GM19467 (cell line): ENCODE measurements at regions not wholly inside any gene's neighbourhood (a gene's known extent, or its start where the extent isn't known, plus 50 kb on each side); places are given as distances from the start of the nearest gene placed in this dataset.
"Not testable (repeated sequence)": the region's sequence is repeated elsewhere in the genome, so short reads cannot be mapped to it uniquely, and the experiment has no call there.

ENCODE experiments used
- ATAC-seq: cut with Tn5 transposase; IDR thresholded peaks from one replicate; pipeline ENCODE4 v1.9.1; 2021; ENCODE audit warnings: mild to moderate bottlenecking, moderate library complexity; ENCODE audit not compliant: unreplicated experiment

DNA sequence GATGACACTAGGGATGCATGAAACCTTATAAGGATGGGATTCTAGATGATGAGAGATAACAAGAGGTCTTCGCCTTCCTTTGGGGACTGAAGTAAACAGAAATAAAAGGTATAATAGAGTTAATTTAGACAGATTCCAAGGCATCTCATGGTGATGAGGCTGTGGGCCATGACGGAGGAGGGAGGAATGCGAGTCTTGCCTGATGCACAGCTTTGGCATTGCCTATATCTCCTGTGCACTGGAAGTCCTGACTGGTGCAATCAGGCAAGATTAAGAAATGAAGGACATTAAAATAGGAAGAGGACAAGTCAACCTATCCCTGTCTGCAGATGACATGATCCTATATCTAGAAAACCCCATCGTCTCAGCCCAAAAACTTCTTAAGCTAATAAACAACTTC is 526.4 kb upstream of the LMO3 start:
- ATAC-seq: no peak

DNA sequence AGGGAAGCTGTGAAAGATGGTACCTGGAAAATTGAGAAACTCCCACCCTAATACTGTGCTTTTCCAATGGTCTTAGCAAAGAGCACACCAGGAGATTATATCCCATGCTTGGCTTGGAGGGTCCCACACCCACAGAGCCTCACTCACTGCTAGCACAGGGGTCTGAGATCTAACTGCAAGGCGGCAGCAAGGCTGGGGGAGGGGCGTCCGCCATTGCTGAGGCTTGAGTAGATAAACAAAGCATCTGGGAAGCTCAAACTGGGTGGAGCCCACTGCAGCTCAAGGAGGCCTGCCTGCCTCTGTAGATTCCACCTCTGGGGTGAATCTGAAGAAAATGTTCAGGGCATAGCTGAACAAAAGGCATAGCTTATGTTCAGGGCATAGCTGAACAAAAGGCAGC is 510.6 kb upstream of the LMO3 start:
- ATAC-seq: not testable (repeated sequence)

DNA sequence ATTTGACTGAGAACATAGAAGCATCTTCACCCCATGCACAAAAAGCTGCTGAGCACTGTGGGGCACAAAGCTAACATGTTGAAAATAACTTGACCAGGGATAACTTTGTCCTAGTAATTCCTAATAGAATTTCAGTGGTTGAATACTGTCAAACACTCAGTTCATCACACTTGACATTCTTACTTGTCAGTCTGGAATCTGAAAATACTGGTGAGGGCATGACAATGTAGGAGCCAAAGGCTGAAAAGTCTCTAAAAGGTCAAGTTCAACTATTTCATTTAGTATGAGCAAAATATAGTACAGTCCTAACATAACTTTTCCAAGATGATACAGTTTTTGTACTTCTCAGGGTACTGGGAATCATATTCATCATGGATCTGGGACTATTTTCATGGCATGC is 504.4 kb upstream of the LMO3 start:
- ATAC-seq: no peak

DNA sequence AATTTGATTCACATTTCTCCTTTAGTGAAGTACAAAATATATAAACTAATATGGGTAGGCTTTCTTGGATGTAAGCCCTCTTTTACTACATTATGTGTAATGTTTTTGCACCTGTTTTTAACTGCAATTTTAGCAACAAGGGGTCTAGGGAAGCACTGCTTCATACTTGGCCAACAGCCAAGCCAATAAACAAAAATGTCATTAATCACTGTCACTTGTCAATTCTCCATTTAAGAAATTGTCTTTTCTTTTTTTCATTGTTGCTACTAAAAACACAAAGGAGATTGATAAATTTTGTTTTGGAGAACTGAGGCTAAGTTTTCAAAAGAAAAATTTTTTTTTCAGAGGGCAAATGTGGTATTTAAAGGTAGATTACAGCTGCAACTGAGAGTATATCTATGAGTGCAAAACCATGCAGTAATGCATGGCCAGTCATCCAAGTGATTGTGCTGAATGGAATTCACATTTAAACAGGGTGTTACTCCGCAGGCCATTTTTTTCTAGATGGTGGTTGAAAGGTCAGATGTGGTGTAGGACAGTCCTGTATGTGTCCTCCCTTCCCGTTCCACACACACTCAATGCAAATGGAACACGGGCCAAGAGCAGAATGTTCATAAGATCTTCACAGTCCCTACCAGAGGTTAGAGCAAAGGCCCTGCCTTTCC is 503.0 kb upstream of the LMO3 start:
- ATAC-seq: no peak

DNA sequence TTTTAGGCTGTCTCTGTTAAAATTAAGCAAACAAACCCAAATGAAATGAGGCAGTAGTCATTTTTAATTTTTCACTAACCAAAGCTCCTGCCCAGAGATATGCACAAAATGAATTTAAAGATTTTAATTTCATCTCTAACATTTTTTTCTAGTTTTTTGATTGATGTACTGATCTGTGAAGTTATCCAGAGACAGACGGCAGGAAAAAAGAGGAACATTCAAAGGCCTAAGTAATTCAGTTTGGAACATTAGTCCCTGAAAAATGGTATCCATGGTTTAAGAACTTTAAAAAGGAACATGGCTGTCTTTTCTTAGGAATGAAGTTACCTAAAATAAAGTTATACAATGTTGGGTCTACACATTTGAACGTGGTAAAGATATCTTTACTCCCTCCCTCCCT is 498.8 kb upstream of the LMO3 start:
- ATAC-seq: no peak

DNA sequence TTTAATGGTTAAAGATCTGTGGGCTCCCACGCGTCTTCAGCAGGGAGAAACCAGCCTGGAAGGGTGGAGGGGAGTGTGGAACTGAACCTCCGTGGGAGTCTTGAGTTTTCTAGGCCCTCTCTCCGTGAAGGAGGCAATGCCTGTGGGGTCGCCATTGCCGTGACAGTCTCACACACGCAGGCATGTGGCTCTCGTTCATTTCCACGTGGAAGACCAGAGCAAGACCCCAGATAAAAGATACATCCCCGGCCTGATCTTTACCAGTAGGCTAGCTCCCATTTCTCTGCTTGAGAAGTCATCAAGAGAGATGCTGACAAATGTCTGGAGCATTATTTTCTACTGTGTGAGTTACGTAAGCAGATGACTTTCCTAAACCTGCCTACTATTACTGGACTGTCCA is 491.7 kb upstream of the LMO3 start:
- ATAC-seq: no peak

DNA sequence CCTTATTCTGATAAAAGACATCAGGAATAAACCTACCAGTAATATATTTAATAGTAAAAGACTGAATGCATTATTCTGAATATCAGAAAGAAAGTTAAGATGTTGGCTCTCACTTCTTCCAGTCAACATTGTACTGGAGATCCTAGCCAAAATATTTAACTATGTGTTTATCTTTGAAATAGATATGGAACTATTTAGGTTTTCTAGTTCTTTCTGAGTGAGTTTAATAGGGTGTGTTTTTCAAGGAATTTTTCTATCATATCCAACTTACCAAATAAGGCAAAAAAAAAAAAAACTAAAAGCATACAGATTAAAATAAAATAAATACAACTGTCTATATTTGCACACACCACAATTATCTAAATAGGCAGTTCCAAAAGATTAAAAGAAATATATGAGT is 478.9 kb upstream of the LMO3 start:
- ATAC-seq: no peak

DNA sequence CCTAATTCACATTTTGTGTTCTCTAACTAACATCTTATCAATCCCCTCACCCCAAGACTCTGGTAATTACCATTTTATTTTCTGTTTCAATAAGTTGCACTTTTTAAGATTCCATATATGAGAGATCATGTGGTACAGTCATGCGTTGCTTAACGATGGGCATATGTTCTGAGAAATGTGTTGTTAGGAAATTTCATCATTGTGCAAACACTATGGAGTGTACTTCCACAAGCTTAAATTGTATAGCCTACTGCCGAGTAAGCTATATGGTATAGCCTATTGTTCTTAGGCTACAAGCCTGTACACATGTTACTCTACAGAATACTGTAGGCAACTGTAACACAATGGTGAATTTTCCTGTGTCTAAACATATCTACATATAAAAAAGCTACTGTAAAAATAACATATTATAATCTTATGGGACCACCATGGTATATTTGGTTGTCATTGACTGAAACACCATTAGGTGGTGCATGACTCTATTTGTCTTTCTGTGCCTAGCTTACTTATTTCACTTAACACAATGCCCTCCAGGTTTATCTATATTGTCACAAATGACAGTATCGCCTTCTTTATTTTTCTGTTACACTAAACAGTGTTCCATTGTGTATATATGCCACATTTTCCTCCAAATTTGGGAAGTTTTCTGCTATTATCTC is 473.4 kb upstream of the LMO3 start:
- no peak for ATAC-seq

DNA sequence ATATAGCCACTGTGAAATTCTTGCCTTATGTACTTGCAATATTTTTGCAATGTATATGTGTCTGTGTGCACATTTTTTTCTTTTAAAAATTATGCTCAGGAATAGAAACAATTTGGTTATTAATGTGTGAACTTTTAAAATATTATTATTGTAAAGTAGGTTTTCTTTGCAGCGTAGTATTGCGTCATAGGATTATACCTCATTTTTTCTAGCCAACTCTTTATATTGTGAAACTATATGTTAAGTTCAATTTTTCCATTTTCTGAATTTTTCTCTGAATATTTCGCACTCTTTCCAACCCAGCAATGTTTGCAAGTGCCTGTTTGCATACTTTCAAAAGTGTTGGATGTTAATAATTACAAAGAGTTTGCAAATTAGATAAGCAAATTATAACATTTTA is 471.6 kb upstream of the LMO3 start:
- no peak for ATAC-seq

DNA sequence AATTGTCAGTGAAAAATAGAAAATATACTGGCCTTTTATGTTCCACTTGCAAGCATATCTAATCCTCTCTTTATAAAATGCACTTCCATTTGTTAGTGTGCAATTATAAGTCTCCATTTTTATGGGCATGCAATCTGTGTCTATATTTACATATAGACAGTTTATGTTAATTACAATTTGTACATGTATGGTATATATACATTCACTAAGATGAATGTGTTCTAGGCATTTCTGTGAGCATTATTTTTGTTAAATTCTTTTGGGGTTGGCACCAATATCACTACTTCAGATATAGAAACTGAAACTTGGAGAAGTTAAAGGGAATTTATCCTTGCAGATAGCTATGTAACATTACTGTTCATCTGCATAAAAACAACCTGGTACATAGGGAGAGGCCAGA is 470.8 kb upstream of the LMO3 start:
- ATAC-seq: no peak

DNA sequence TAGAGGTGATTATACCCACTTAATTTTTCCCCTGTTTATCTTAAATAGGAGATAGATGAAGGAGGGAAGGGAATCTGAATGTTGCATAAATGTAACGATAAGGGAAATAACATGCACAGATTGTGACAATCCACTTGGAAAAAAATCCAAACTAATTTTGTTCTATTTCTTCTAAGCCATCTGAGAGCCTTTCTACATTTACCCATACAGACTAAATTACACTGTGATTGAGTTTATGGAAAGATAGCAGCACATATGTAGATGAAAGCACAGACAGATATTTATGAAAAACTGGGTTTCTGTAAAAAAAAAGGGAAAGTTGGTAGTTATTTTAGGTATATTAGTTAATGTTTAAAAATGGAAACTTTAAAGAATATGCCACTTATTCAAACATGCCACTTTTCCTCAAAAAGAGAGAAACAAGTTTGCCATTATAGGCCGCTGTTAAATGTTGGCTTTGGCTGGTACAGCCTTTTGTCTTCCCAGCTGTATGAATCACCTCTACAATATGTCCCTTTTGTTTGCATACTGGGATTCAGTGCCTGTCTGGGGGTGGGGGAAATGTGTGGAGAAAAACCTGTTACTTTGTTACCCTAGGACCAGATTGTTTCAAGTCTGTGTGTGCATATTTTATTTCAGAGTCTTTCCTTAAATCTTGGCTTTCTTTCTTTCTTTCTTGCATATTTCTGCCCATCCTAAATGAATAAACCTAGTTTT is 470.2 kb upstream of the LMO3 start:
- ATAC-seq: no peak

DNA sequence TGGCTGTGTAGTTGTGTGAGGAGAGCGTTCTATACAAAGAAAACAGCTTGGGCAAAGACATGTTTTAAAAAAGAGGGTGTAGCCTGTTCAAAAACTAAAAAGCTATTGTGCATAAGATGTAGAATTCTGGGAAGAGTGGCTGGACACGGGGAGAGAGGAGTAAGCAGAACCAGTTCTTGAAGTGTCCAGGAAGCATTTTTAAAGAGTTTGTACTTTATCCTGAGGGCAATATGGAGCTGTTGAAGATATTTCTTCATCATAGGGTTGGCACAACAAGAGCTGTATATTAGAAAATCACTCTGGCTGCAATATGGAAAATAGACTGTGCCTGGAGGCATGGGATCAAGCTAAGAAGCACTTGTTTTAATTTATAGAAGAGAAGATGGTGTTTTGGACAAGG is 458.9 kb upstream of the LMO3 start:
- no peak for ATAC-seq

DNA sequence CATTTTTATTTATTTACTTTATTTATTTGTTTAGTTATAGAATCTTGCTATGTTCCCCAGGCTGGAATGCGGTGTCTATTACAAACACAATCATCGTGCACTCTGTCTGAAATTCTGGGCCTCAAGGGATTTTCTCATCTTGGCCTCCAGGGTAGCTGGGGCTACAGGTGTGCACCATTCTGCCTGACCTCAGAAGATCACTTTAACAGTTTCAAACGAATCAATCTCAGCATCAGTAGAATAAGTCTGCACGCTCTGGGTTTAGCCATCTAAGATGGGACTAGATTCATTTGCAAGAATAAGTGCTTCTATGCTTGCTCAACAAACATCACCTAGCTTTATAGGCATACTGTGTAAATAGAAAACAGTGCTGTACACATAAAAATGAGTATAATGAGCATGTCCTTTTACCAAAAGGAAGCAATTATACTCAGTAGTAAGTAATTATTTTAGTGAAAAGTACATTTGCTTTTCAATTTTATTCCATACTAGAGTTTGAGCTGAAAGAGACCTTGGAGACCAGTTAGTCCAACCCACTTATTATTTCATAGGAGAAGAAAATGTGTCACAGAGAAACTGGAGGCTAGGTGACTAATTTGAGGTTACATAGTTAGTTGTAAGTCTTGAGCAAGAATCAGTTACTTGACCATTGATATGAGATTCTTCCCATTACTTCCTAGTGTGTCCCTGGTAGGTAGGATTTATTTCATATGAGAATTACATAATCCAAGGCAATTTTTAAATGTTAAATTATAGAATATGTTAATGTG is 456.5 kb upstream of the LMO3 start:
- ATAC-seq: no peak

DNA sequence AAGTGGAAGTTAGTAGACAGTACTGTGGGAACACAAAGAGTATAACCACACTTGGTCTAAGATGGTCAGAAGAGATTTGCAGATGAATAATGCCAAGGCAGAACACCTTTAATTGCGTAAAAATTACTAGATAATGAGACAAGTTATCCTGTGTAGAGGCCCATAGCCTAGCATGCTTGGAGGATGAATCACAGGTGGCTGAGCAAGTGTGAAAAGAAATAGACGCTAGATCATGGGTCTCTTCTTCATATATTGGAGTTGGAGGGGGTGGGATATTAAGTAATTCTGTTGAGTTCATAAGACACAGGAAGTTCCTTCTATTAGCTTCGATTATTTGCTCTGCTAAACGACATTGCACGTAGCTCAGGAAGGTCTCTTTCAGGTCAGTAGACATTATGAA is 454.3 kb upstream of the LMO3 start:
- ATAC-seq: no peak

DNA sequence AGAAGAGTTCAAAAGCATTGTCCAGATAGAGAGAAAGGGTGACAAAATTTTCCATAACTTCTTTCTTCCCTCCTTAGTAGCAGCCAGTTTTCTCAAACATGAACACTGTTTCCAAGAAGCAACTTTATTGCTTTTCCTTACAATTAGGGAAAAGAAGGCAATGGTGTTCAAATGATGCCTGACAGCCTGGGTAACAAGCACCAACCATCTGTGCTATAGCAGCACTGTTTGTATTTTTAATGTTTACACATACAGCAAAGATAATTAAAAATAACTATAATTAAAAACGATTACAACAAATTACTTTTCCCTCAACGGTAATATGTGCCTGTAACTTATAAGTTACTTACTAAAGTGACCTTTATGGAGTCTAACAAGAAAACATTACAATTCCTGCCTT is 450.6 kb upstream of the LMO3 start:
- no peak for ATAC-seq

DNA sequence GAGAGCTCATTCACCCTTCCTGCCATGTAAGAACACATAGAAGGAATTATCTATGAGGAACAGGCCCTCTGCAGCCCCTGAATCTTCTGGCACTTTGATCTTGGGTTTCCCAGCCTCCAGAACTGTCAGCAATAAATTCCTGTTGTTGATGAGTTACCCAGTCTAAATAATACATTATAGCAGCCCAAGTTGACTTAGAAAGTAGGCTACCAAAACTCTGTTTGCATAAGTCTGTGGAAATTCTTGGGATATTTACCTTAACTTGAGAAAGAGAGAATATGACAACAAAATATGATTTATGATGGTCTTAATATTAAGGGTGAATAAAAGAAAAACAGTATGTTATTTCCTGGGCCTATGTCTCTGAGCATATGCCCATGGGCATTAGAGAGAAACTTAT is 433.0 kb upstream of the LMO3 start:
- no peak for ATAC-seq

DNA sequence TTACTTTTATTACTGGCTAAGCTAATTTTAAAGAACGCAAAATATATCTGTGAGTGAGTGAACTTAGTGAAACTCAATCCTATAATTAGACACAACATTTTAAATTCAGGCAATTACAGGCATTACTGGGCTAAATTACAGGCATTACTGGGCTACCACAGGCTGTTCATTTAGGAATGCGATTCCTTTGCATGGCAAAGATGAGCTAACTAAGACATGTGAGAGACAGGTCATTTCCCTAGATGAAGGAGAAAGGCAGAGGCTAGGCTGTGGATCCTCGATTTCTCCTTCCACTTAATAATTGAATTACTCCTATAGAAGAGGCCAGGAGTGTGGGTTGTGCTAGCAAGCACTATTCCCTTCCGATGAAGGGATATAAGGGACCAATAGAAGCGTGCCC is 429.4 kb upstream of the LMO3 start:
- ATAC-seq: no peak

DNA sequence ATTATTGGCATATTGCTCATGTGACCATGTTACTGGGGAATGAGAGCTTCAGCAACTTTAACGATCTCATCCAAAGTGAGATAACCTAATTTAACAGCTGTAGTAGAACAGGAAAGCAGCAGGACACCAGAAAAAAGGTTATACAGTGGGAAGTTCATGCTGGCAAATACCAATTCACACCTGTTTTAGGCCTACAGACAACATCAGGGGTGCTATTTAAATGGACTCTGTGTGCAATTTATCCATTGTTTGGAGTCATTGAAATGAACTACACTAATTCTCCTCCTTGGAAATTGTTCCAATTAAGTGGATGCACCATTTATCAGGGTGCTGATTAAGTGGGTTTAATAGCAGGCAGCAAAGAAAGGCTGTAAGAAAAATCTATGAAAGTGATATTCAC is 424.4 kb upstream of the LMO3 start:
- no peak for ATAC-seq

DNA sequence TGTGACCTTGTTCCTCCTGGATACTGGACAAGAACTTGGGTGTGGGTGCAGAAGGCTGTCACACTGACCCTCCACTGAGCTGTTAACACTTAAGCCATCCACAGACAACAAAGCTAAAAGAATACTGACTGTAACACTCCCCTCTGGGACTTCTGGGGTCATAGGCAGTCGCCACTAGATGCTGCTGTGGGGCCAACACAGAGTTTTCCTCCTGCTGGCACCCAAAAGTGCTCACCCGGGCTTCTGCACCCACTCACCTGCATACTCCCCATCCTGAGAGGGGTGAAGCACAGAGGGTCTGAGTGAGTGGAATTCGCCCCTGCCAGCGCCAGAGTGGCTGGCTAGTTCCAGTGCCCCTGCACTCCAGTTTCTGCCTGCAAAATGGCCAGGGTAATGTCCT is 422.4 kb upstream of the LMO3 start:
- no peak for ATAC-seq

DNA sequence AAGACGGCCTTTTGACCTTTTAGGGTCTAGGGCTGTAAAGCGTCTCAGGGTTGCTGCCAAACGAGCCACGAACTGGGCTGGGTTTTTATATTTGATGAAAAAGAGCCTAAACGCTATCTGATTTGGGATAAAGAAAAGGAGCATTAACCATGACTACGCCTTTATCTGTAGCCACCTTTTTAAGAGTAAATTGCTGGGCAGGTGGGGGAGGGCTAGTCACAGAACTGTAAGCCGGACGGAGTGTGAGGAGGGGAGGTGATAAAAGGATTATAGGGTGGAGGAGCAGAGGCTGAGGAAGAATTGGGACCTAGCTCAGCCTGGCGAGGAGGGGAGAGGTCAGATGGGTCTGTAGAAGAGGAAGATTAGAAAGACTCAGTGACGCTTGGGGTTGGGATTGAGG is 419.5 kb upstream of the LMO3 start:
- not testable (repeated sequence) for ATAC-seq

DNA sequence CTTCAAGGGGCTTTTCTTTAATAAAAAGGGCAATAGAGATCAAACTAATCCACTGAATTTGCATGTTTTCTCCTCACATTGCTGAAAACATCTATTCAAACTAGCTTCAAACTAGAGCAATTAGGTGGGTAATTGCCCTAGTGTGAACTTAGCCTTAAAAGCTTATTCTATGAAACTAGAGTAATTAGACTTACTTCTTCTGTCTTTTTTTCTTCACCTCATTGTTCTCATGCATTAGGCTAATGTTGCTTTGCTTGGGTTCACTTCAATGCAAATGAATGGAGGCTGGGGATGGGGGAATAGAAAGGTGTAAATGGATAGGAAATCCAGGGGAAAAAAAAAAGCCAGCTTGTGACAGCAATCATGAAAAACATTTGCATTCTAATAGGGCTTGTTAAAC is 414.8 kb upstream of the LMO3 start:
- no peak for ATAC-seq

DNA sequence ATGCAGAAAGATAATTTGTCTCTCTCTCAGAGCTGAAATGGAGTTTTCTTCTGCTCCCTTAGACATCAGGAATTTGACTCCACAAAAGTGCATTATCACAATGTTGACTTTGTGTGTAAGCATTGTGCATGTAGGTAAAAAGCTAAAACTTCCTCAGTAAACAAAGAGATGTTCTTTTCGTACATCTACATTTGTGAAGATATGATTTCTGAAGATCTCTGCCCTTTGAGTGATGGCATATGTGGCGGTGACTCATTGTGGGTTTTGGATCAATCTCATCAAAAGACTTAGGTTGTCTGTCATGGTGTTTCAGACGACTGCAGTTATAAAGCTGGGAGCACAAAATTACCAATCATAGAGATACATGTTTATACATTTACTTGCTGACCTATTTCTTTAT is 411.4 kb upstream of the LMO3 start:
- ATAC-seq: no peak
